ENCODE measurements at regions not wholly inside any gene's neighbourhood (a gene's known extent, or its start where the extent isn't known, plus 50 kb on each side); places are given as distances from the start of the nearest gene placed in this dataset.

GRCh38 chr9:107841076-107841475 is 351.5 kb upstream of the KLF4 start:
- no peak overlapping the region for H3K23ac ChIP-seq (ENCODE audit: insufficient read length, low read depth, low read length)
- Mint-ChIP-seq H3K4me3 (no peak overlapping the region), H3K27ac (no peak overlapping the region), H3K9me3 (no peaks in the 10 kb centered on the region; a peak in 1 of 5 replicates), H3K36me3 (ENCODE audit: insufficient read depth in 1 of 3, low read depth in 3 of 3) (no peaks in the 10 kb centered on the region), H3K4me1 (peaks cover 3% of the 10 kb centered on the region in 2 experiments; a peak in 2 of 4 replicates), H3K27me3 (ENCODE audit: low read depth) (no peaks in the 10 kb centered on the region)
- H2BK12ac ChIP-seq (ENCODE audit: insufficient read length, low read depth, low read length) = no peak overlapping the region
- H4K91ac ChIP-seq (ENCODE audit: insufficient read length, low read depth, low read length) = no peak overlapping the region
- no peak for TF ChIP-seq CTCF (conservative IDR thresholded peaks at IDR 0.05)
- H3K79me2 ChIP-seq (ENCODE audit: insufficient read depth, low read length) = no peaks in the 10 kb centered on the region
- no peak overlapping the region for H4K5ac ChIP-seq (ENCODE audit: insufficient read length, low read depth, low read length)
- H2BK5ac ChIP-seq (ENCODE audit: insufficient read length, low read length) = no peak overlapping the region
- no peak overlapping the region for H2BK15ac ChIP-seq (ENCODE audit: low read depth, low read length)
- H4K8ac ChIP-seq (replicated peaks; ENCODE audit: insufficient read length, low read depth, low read length) = no peak overlapping the region
- no peak overlapping the region for H2BK120ac ChIP-seq (ENCODE audit: low read depth, low read length, poor library complexity, severe bottlenecking)
- no peak overlapping the region for H3K27ac ChIP-seq (ENCODE audit: insufficient read length, low read depth, low read length)
- no peak overlapping the region for H3K14ac ChIP-seq (ENCODE audit: insufficient read depth, low read length)
- no peak overlapping the region for H2AK5ac ChIP-seq (ENCODE audit: insufficient read length, low read length)
- no peaks in the 10 kb centered on the region for H3K27me3 ChIP-seq (ENCODE audit: insufficient read depth, low read length)
- H3K4ac ChIP-seq (ENCODE audit: low read depth, low read length) = no peak overlapping the region
- H2BK20ac ChIP-seq (ENCODE audit: low read depth, low read length, poor library complexity, severe bottlenecking) = no peak overlapping the region
- H3K79me1 ChIP-seq (ENCODE audit: insufficient read depth, low read depth, low read length, poor library complexity, severe bottlenecking) = no peaks in the 10 kb centered on the region
- no peaks in the 10 kb centered on the region for H3K23me2 ChIP-seq (ENCODE audit: insufficient read length, low read depth, low read length, poor library complexity, severe bottlenecking)
- H2AFZ ChIP-seq (ENCODE audit: low read length) = no peak overlapping the region
- H3K9me3 ChIP-seq (ENCODE audit: control insufficient read depth, low read depth, low read length) = no peaks in the 10 kb centered on the region
- H3K4me1 ChIP-seq (ENCODE audit: insufficient read depth, low read length) = no peaks in the 10 kb centered on the region
- H3K56ac ChIP-seq (ENCODE audit: insufficient read length, low read depth, low read length) = no peak overlapping the region
- no peaks in the 10 kb centered on the region for H4K20me1 ChIP-seq (ENCODE audit: control insufficient read depth, insufficient read depth, insufficient read length)
- H3K18ac ChIP-seq (ENCODE audit: insufficient read length, low read depth, low read length) = no peak overlapping the region
- H3K9ac ChIP-seq (ENCODE audit: extremely low read depth, insufficient read length, low read length) = no peak overlapping the region
- no peak for DNase-seq
- WGBS (ENCODE audit: extremely low coverage, insufficient read length, low lambda C conversion rate) = no CpG with 5 or more reads among the region's 2 CpGs
- no peak overlapping the region for H3T11ph ChIP-seq (ENCODE audit: low read length)
- no peak overlapping the region for H3K4me2 ChIP-seq (ENCODE audit: insufficient read depth, insufficient read length, low read length)
